COLO668 (cell line): ENCODE measurements at regions not wholly inside any gene's neighbourhood (a gene's known extent, or its start where the extent isn't known, plus 50 kb on each side); places are given as distances from the start of the nearest gene placed in this dataset.
A peak's percentile ranks its signal among the peaks of the same experiment; 100 is the strongest.
"Not testable (repeated sequence)": the region's sequence is repeated elsewhere in the genome, so short reads cannot be mapped to it uniquely, and the experiment has no call there.

Experiments used
- DNase-seq: peaks from one replicate; lab custom pipeline; 2025; ENCODE audit not compliant: unreplicated experiment; lab: John Stamatoyannopoulos, UW

GRCh38 chr21:23950344-23950743 lies 1656.9 kb downstream of the MRPL39 start:
- no peak for DNase-seq

GRCh38 chr21:23949493-23949892 lies 1657.8 kb downstream of the MRPL39 start:
- no peak for DNase-seq

- no peak for DNase-seq
Observed at GRCh38 chr21:23939369-23940065, 1667.8 kb downstream of the MRPL39 start.

- DNase-seq: no peak
Observed at GRCh38 chr21:23936991-23937390, 1670.3 kb downstream of the MRPL39 start.

GRCh38 chr21:23936224-23936623 lies 1671.1 kb downstream of the MRPL39 start:
- DNase-seq: peak; percentile 11

GRCh38 chr21:23930565-23930964 lies 1676.7 kb downstream of the MRPL39 start:
- no peak for DNase-seq

- DNase-seq: not testable (repeated sequence)
Observed at GRCh38 chr21:23926430-23926829, 1680.9 kb downstream of the MRPL39 start.

- DNase-seq: no peak
Observed at GRCh38 chr21:23921670-23922418, 1685.4 kb downstream of the MRPL39 start.

- no peak for DNase-seq
Observed at GRCh38 chr21:23900727-23901126, 1706.6 kb downstream of the MRPL39 start.

GRCh38 chr21:23899561-23899960 lies 1707.7 kb downstream of the MRPL39 start:
- DNase-seq: no peak

- no peak for DNase-seq
Observed at GRCh38 chr21:23890652-23891051, 1716.6 kb downstream of the MRPL39 start.

GRCh38 chr21:23887725-23888306 lies 1719.5 kb downstream of the MRPL39 start:
- peak; percentile 13 for DNase-seq

GRCh38 chr21:23886828-23887724 lies 1720.2 kb downstream of the MRPL39 start:
- no peak for DNase-seq

GRCh38 chr21:23881783-23882182 lies 1725.5 kb downstream of the MRPL39 start:
- DNase-seq: no peak

GRCh38 chr21:23876925-23877558 lies 1730.2 kb downstream of the MRPL39 start:
- no peak for DNase-seq

- no peak for DNase-seq
Observed at GRCh38 chr21:23874271-23874670, 1733.0 kb downstream of the MRPL39 start.

GRCh38 chr21:23861911-23862504 lies 1745.3 kb downstream of the MRPL39 start:
- DNase-seq: no peak

GRCh38 chr21:23858878-23859277 lies 1748.4 kb downstream of the MRPL39 start:
- no peak for DNase-seq

GRCh38 chr21:23853796-23854379 lies 1753.4 kb downstream of the MRPL39 start:
- no peak for DNase-seq

GRCh38 chr21:23837564-23837963 lies 1769.7 kb downstream of the MRPL39 start:
- DNase-seq: no peak
